HL-60 (cell line): ENCODE measurements at regions not wholly inside any gene's neighbourhood (a gene's known extent, or its start where the extent isn't known, plus 50 kb on each side); places are given as distances from the start of the nearest gene placed in this dataset.
"Not testable (repeated sequence)": the region's sequence is repeated elsewhere in the genome, so short reads cannot be mapped to it uniquely, and the experiment has no call there.

Experiments used
- DNase-seq, 2 experiments: peaks; one replicate each; pipeline ENCODE4 v3.0.0-alpha.2; 2010 to 2020; ENCODE audit warnings: low read depth in 1 of 2, low spot score in 1 of 2
- H3K27ac ChIP-seq: fragments of 250-450 bp; sonication (Bioruptor Pico); replicated peaks from 2 replicates; pipeline ENCODE4 v1.5.1; 2020; ENCODE audit warnings: mild to moderate bottlenecking, moderate library complexity
- H3K27me3 ChIP-seq: fragments of 250-450 bp; sonication (Bioruptor Pico); 2 replicates; pipeline ENCODE4 v1.5.1; 2021; ENCODE audit warnings: mild to moderate bottlenecking, moderate library complexity; ENCODE audit not compliant: insufficient read depth, poor library complexity, severe bottlenecking
- H3K4me3 ChIP-seq: replicated peaks from 2 replicates; pipeline ENCODE4 v1.5.1; 2011; ENCODE audit warnings: mild to moderate bottlenecking, control low read depth, low read length; ENCODE audit not compliant: insufficient read depth
- GABPA ChIP-seq: IDR thresholded peaks from 2 replicates; pipeline ENCODE4 v1.6.1; 2012; ENCODE audit warnings: low read depth
- POLR2AphosphoS5 ChIP-seq: IDR thresholded peaks from 2 replicates; pipeline ENCODE4 v1.6.1; 2012; ENCODE audit warnings: low read depth
- REST ChIP-seq: IDR thresholded peaks from 2 replicates; pipeline ENCODE4 v1.6.1; 2012; ENCODE audit warnings: low read depth; ENCODE audit not compliant: insufficient replicate concordance
- SPI1 ChIP-seq: IDR thresholded peaks from 2 replicates; pipeline ENCODE4 v1.6.1; 2012; ENCODE audit warnings: low read depth, mild to moderate bottlenecking, borderline replicate concordance
- TF ChIP-seq, protein P1 (sequence below): IDR thresholded peaks from one replicate; pipeline ENCODE4 v1.5.1; 2011; ENCODE audit warnings: low read length, control low read depth, inconsistent platforms; ENCODE audit not compliant: insufficient read depth

- Histone ChIP-seq H3K27ac (no peak overlapping the region), H3K4me3 (no peak overlapping the region), H3K27me3 (no peaks in the 10 kb centered on the region)
- DNase-seq, result peak in 1 of 2 experiments; percentile 1
- TF ChIP-seq POLR2AphosphoS5 (no peak), SPI1 (no peak), GABPA (no peak), REST (no peak)
- TF ChIP-seq, protein P1, sequence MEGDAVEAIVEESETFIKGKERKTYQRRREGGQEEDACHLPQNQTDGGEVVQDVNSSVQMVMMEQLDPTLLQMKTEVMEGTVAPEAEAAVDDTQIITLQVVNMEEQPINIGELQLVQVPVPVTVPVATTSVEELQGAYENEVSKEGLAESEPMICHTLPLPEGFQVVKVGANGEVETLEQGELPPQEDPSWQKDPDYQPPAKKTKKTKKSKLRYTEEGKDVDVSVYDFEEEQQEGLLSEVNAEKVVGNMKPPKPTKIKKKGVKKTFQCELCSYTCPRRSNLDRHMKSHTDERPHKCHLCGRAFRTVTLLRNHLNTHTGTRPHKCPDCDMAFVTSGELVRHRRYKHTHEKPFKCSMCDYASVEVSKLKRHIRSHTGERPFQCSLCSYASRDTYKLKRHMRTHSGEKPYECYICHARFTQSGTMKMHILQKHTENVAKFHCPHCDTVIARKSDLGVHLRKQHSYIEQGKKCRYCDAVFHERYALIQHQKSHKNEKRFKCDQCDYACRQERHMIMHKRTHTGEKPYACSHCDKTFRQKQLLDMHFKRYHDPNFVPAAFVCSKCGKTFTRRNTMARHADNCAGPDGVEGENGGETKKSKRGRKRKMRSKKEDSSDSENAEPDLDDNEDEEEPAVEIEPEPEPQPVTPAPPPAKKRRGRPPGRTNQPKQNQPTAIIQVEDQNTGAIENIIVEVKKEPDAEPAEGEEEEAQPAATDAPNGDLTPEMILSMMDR, result no peak
Measured at GRCh38 chr5:120817044-120817985, 353.2 kb downstream of the PRR16 start.

GRCh38 chr5:120818128-120818527 is 354.0 kb downstream of the PRR16 start:
- Histone ChIP-seq H3K27ac (no peak overlapping the region), H3K27me3 (no peaks in the 10 kb centered on the region), H3K4me3 (no peak overlapping the region)
- DNase-seq, result no peak
- no peak for TF ChIP-seq SPI1
- no peak for TF ChIP-seq REST
- no peak for TF ChIP-seq GABPA
- TF ChIP-seq, protein P1, result no peak
- no peak for TF ChIP-seq POLR2AphosphoS5

GRCh38 chr5:120823328-120823727 is 359.2 kb downstream of the PRR16 start:
- Histone ChIP-seq H3K27me3 (no peaks in the 10 kb centered on the region), H3K4me3 (no peak overlapping the region), H3K27ac (no peak overlapping the region)
- TF ChIP-seq REST (no peak), GABPA (no peak), SPI1 (no peak), POLR2AphosphoS5 (no peak)
- TF ChIP-seq, protein P1, result no peak
- no peak for DNase-seq

DNA sequence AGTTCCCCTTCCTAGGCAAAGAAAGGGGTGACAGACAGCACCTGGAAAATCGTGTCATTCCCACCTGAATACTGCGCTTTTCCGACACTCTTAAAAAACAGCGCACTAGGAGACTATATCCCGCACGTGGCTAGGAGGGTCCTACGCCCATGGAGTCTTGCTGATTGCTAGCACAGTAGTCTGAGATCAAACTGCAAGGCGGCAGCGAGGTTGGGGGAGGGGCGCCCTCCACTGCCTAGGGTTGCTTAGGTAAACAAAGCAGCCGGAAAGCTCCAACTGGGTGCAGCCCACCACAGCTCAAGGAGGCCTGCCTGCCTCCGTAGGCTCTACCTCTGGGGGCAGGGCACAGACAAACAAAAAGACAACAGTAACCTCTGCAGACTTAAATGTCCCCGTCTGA is 367.5 kb downstream of the PRR16 start:
- H3K27me3 ChIP-seq, DNase-seq, H3K27ac ChIP-seq, H3K4me3 ChIP-seq: not testable (repeated sequence)
